ENCODE measurements at regions not wholly inside any gene's neighbourhood (a gene's known extent, or its start where the extent isn't known, plus 50 kb on each side); places are given as distances from the start of the nearest gene placed in this dataset.
A peak's percentile ranks its signal among the peaks of the same experiment; 100 is the strongest.

GRCh38 chr7:121505021-121505420 lies 108.9 kb upstream of the FAM3C start:
- intact Hi-C loops (cut with DNase I; ENCODE audit: low total_unique reads) = no loop called here
- Histone ChIP-seq H3K27ac (peak overlapping the region; percentile 60 to 62), H3K4me1 (no peaks in the 10 kb centered on the region), H3K9me3 (peaks cover 14 to 20% of the 10 kb centered on the region in 2 donors), H3K36me3 (no peaks in the 10 kb centered on the region), H3K27me3 (no peaks in the 10 kb centered on the region), H3K4me3 (no peak overlapping the region)
- TF ChIP-seq POLR2A (IDR thresholded peaks at IDR 0.05) (no peak), POLR2AphosphoS5 (IDR thresholded peaks at IDR 0.05) (no peak), CTCF (IDR thresholded peaks at IDR 0.05) (no peak)
- DNase-seq (ENCODE audit: low spot score in 2 of 2) = no peak

DNA sequence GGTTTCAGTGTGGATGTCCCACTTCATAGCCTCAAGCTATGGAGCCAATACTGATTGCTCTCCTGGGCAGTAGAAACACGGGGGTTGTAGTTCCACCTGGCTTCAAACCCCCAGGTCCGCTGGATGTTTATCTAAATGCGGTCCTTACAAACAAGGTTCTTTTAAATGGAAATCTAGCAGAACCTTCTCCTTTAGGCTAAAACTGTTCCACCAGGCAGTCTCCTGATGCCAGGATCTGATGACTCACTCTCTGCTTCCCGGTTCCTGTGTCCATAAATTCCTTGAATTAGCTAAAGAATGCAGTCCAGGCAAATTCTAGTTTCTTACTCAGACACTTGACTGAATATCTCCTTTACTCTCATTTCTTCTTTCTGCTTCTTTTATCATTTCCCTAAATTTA lies 108.4 kb upstream of the FAM3C start:
- Histone ChIP-seq H3K27me3 (no peaks in the 10 kb centered on the region), H3K4me3 (no peak overlapping the region), H3K4me1 (no peaks in the 10 kb centered on the region), H3K27ac (peak overlapping the region; percentile 60 to 62), H3K36me3 (no peaks in the 10 kb centered on the region), H3K9me3 (peaks cover 14 to 20% of the 10 kb centered on the region in 2 donors)
- TF ChIP-seq POLR2AphosphoS5 (IDR thresholded peaks at IDR 0.05) (no peak), CTCF (IDR thresholded peaks at IDR 0.05) (no peak), POLR2A (IDR thresholded peaks at IDR 0.05) (no peak)
- intact Hi-C loops (cut with DNase I; ENCODE audit: low total_unique reads) = no loop called here
- no peak for DNase-seq (ENCODE audit: low spot score in 2 of 2)

GRCh38 chr7:121503730-121504129 lies 107.6 kb upstream of the FAM3C start:
- H3K27ac ChIP-seq = peak overlapping the region in 1 of 2 donors; percentile 42
- TF ChIP-seq CTCF (IDR thresholded peaks at IDR 0.05) = no peak
- TF ChIP-seq POLR2AphosphoS5 (IDR thresholded peaks at IDR 0.05) = no peak
- no peak for TF ChIP-seq POLR2A (IDR thresholded peaks at IDR 0.05)
- H3K27me3 ChIP-seq = no peaks in the 10 kb centered on the region
- intact Hi-C loops (cut with DNase I; ENCODE audit: low total_unique reads) = no loop called here
- H3K4me3 ChIP-seq = no peak overlapping the region
- H3K4me1 ChIP-seq = no peaks in the 10 kb centered on the region
- DNase-seq (ENCODE audit: low spot score in 2 of 2) = no peak
- peaks cover 14 to 20% of the 10 kb centered on the region in 2 donors for H3K9me3 ChIP-seq
- no peaks in the 10 kb centered on the region for H3K36me3 ChIP-seq

DNA sequence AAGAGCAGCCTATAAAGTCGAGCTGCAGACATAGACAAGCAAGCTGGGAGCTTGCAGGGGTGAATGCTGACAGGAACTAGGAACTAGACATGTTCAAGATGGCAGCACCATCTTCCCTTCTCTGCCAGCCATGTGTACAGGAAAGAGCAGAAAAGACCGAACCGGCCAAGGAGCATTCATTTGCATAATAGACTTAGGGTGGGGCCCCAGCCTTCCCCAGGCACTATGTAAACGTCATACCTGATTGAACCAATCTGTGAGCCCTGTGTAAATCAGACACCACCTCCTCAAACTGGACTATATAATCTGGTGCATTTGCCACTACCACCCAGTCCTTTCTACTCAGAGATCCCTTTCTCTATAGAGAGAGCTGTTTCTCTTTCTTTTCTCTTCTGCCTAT lies 106.9 kb upstream of the FAM3C start:
- Histone ChIP-seq H3K27me3 (no peaks in the 10 kb centered on the region), H3K36me3 (no peaks in the 10 kb centered on the region), H3K9me3 (peaks cover 14 to 20% of the 10 kb centered on the region in 2 donors), H3K4me1 (no peaks in the 10 kb centered on the region), H3K4me3 (no peak overlapping the region), H3K27ac (no peak overlapping the region)
- intact Hi-C loops (cut with DNase I; ENCODE audit: low total_unique reads) = no loop called here
- DNase-seq (ENCODE audit: low spot score in 2 of 2) = no peak
- TF ChIP-seq POLR2A (IDR thresholded peaks at IDR 0.05) (no peak), CTCF (IDR thresholded peaks at IDR 0.05) (no peak), POLR2AphosphoS5 (IDR thresholded peaks at IDR 0.05) (no peak)

- Histone ChIP-seq H3K27ac (no peak overlapping the region), H3K4me3 (no peak overlapping the region), H3K4me1 (no peaks in the 10 kb centered on the region), H3K27me3 (no peaks in the 10 kb centered on the region), H3K9me3 (peaks cover 9 to 16% of the 10 kb centered on the region in 2 donors), H3K36me3 (no peaks in the 10 kb centered on the region)
- intact Hi-C loops (cut with DNase I; ENCODE audit: low total_unique reads) = no loop called here
- TF ChIP-seq CTCF (IDR thresholded peaks at IDR 0.05) (no peak), POLR2AphosphoS5 (IDR thresholded peaks at IDR 0.05) (no peak), POLR2A (IDR thresholded peaks at IDR 0.05) (no peak)
- DNase-seq (ENCODE audit: low spot score in 2 of 2) = no peak
Observed at GRCh38 chr7:121501566-121501965, 105.5 kb upstream of the FAM3C start.

All from breast epithelium (tissue), 4 donors.